ENCODE measurements at regions not wholly inside any gene's neighbourhood (a gene's known extent, or its start where the extent isn't known, plus 50 kb on each side); places are given as distances from the start of the nearest gene placed in this dataset.

- no peak for TF ChIP-seq CTCF (tag by site-specific recombination; IDR thresholded peaks at IDR 0.05)
- TF ChIP-seq, protein P1, sequence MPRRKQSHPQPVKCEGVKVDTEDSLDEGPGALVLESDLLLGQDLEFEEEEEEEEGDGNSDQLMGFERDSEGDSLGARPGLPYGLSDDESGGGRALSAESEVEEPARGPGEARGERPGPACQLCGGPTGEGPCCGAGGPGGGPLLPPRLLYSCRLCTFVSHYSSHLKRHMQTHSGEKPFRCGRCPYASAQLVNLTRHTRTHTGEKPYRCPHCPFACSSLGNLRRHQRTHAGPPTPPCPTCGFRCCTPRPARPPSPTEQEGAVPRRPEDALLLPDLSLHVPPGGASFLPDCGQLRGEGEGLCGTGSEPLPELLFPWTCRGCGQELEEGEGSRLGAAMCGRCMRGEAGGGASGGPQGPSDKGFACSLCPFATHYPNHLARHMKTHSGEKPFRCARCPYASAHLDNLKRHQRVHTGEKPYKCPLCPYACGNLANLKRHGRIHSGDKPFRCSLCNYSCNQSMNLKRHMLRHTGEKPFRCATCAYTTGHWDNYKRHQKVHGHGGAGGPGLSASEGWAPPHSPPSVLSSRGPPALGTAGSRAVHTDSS (tag by site-specific recombination; IDR thresholded peaks at IDR 0.05) = no peak
- TF ChIP-seq ZBTB17 (tag by site-specific recombination; IDR thresholded peaks at IDR 0.05) = no peak
- no peak for TF ChIP-seq ZSCAN23 (tag by site-specific recombination; IDR thresholded peaks at IDR 0.05)
- no peak for TF ChIP-seq PRDM10 (tag by site-specific recombination; IDR thresholded peaks at IDR 0.05)
- no peak for TF ChIP-seq SALL2 (tag by site-specific recombination; IDR thresholded peaks at IDR 0.05; ENCODE audit: borderline replicate concordance)
- TF ChIP-seq YY1 (tag by site-specific recombination; IDR thresholded peaks at IDR 0.05) = no peak
- no peak for TF ChIP-seq ZFP41 (tag by site-specific recombination; IDR thresholded peaks at IDR 0.05; ENCODE audit: borderline replicate concordance)
- no peak for TF ChIP-seq ZNF16 (tag by site-specific recombination; IDR thresholded peaks at IDR 0.05; ENCODE audit: low read depth)
- no peak for TF ChIP-seq ZNF776 (tag by site-specific recombination; IDR thresholded peaks at IDR 0.05; ENCODE audit: borderline replicate concordance)
- no peak for TF ChIP-seq HOXA7 (CRISPR knock-in tag; IDR thresholded peaks at IDR 0.05; ENCODE audit: borderline replicate concordance)
- no peak for TF ChIP-seq ZXDB (tag by site-specific recombination; IDR thresholded peaks at IDR 0.05)
- TF ChIP-seq KLF16 (tag by site-specific recombination; IDR thresholded peaks at IDR 0.05) = no peak
- TF ChIP-seq ZBTB1 (tag by site-specific recombination; IDR thresholded peaks at IDR 0.05) = no peak
Observed at GRCh38 chr4:137375111-137375850, 157.0 kb downstream of the PCDH18 start.
